H1 (cell line): ENCODE measurements at regions not wholly inside any gene's neighbourhood (a gene's known extent, or its start where the extent isn't known, plus 50 kb on each side); places are given as distances from the start of the nearest gene placed in this dataset.

Source experiments
- CTCF ChIA-PET: fragments of 300-600 bp; sonication (Branson Sonifier 250); formaldehyde crosslinking; loops from one replicate; lab custom pipeline; 2021; ENCODE audit not compliant: partially characterized antibody; lab: Charles Lee
- POLR2A ChIA-PET: fragments of 300-600 bp; sonication (Branson Sonifier 250); formaldehyde crosslinking; loops from one replicate; lab custom pipeline; 2021; ENCODE audit warnings: inconsistent platforms; ENCODE audit not compliant: partially characterized antibody; lab: Charles Lee
- DNase-seq, 2 experiments: peaks; one replicate each; pipeline versions ENCODE4 v3.0.0 to v3.0.0-alpha.2; 2010 to 2022; ENCODE audit warnings: low spot score in 2 of 2, low read depth in 1 of 2, mixed read lengths in 1 of 2
- FAIRE-seq: peaks from 2 replicates; lab custom pipeline; 2011; peaks lifted over from hg19 to GRCh38; lab: Jason Lieb, UNC
- H2AFZ ChIP-seq: 2 replicates; pipeline ENCODE4 v1.8.1; 2012; ENCODE audit warnings: low read length, inconsistent platforms
- H2AK5ac ChIP-seq: 2 replicates; pipeline ENCODE4 v1.6.1; 2013; ENCODE audit warnings: low read depth, low read length
- H2BK120ac ChIP-seq: replicated peaks from 2 replicates; pipeline ENCODE3; 2013; ENCODE audit warnings: low read depth, low read length, inconsistent platforms
- H2BK12ac ChIP-seq: 2 replicates; pipeline ENCODE4 v1.6.1; 2013; ENCODE audit warnings: low read depth, low read length
- H2BK15ac ChIP-seq: 2 replicates; pipeline ENCODE4 v1.6.1; 2013; ENCODE audit warnings: low read length
- H2BK20ac ChIP-seq: 2 replicates; pipeline ENCODE4 v1.6.1; 2013; ENCODE audit warnings: low read length
- H2BK5ac ChIP-seq: 2 replicates; pipeline ENCODE4 v1.6.1; 2013; ENCODE audit warnings: low read depth, low read length
- H3K14ac ChIP-seq: 2 replicates; pipeline ENCODE4 v1.6.1; 2013; ENCODE audit warnings: inconsistent platforms; ENCODE audit not compliant: insufficient read length
- H3K18ac ChIP-seq: 2 replicates; pipeline ENCODE4 v1.6.1; 2013; ENCODE audit warnings: low read length; ENCODE audit errors: extremely low read depth
- H3K23ac ChIP-seq: 2 replicates; pipeline ENCODE4 v1.6.1; 2013; ENCODE audit warnings: inconsistent platforms; ENCODE audit not compliant: insufficient read length
- H3K23me2 ChIP-seq: 2 replicates; pipeline ENCODE4 v1.6.1; 2013; ENCODE audit warnings: low read depth, low read length
- H3K27ac ChIP-seq: 2 replicates; pipeline ENCODE4 v1.6.1; 2011; ENCODE audit warnings: low read depth, low read length, inconsistent platforms
- H3K27me3 ChIP-seq, 4 experiments: replicated peaks in 1 of 4; 1 replicate in 1 of 4; 2 replicates in 3 of 4; pipeline versions ENCODE4 v1.6.1 to v1.8.1; 2011 to 2013; ENCODE audit warnings: low read length in 3 of 4, mild to moderate bottlenecking in 3 of 4, inconsistent platforms in 2 of 4, mixed read lengths in 2 of 4, moderate library complexity in 1 of 4; ENCODE audit not compliant: control insufficient read depth in 3 of 4, insufficient read depth in 3 of 4; ENCODE audit errors: extremely low read depth in 1 of 4
- H3K36me3 ChIP-seq, 4 experiments: 2 replicates each; pipeline versions ENCODE4 v1.6.1 to v1.8.1; 2011 to 2013; ENCODE audit warnings: mild to moderate bottlenecking in 4 of 4, low read length in 3 of 4, moderate library complexity in 2 of 4, control low read depth in 1 of 4, inconsistent platforms in 1 of 4; ENCODE audit not compliant: insufficient read depth in 4 of 4, control insufficient read depth in 2 of 4
- H3K4ac ChIP-seq: replicated peaks from 2 replicates; pipeline ENCODE3; 2013; ENCODE audit warnings: low read length, low read depth, mixed read lengths, inconsistent platforms; ENCODE audit not compliant: insufficient read length
- H3K4me1 ChIP-seq, 4 experiments: replicated peaks in 1 of 4; 1 replicate in 1 of 4; 2 replicates in 3 of 4; pipeline versions ENCODE4 v1.6.1 to v1.8.1; 2011 to 2013; ENCODE audit warnings: low read length in 3 of 4, inconsistent platforms in 2 of 4, mixed read lengths in 1 of 4; ENCODE audit not compliant: insufficient read depth in 4 of 4, control insufficient read depth in 3 of 4
- H3K4me2 ChIP-seq, 2 experiments: 2 replicates each; pipeline versions ENCODE4 v1.6.1 to v1.8.1; 2011 to 2013; ENCODE audit warnings: low read depth in 2 of 2, low read length in 2 of 2, control low read depth in 1 of 2, inconsistent platforms in 1 of 2, mild to moderate bottlenecking in 1 of 2; ENCODE audit not compliant: insufficient read depth in 1 of 2
- H3K4me3 ChIP-seq, 4 experiments: fragments of 200-600, 300-600 bp in 1 of 4; sonication (generic), shearing (Covaris generic), sonication (Bioruptor Twin) in 1 of 4; 2 replicates each; pipeline versions ENCODE4 v1.5.1 to v1.8.1; 2011 to 2016; ENCODE audit warnings: low read length in 4 of 4, low read depth in 3 of 4, control low read depth in 2 of 4, inconsistent platforms in 2 of 4, mild to moderate bottlenecking in 2 of 4, mixed read lengths in 1 of 4, moderate library complexity in 1 of 4; ENCODE audit not compliant: insufficient read depth in 2 of 4; ENCODE audit errors: extremely low read depth in 1 of 4
- H3K56ac ChIP-seq: replicated peaks from 2 replicates; pipeline ENCODE3; 2013; ENCODE audit warnings: low read depth, mild to moderate bottlenecking, mixed read lengths, low read length, inconsistent platforms; ENCODE audit not compliant: insufficient read length
- H3K79me1 ChIP-seq: 2 replicates; pipeline ENCODE4 v1.6.1; 2013; ENCODE audit warnings: low read depth, low read length, control low read depth
- H3K79me2 ChIP-seq, 2 experiments: 2 replicates each; pipeline versions ENCODE4 v1.6.1 to v1.8.1; 2012 to 2013; ENCODE audit warnings: low read length in 2 of 2, mild to moderate bottlenecking in 2 of 2, inconsistent platforms in 1 of 2; ENCODE audit not compliant: insufficient read depth in 2 of 2, control insufficient read depth in 1 of 2
- H3K9ac ChIP-seq, 4 experiments: replicated peaks in 1 of 4; 1 replicate in 1 of 4; 2 replicates in 3 of 4; pipeline versions ENCODE4 v1.6.1 to v1.8.1; 2011 to 2013; ENCODE audit warnings: low read depth in 3 of 4, low read length in 3 of 4, control low read depth in 2 of 4, mild to moderate bottlenecking in 2 of 4, moderate library complexity in 2 of 4, inconsistent platforms in 1 of 4; ENCODE audit errors: extremely low read depth in 1 of 4
- H3K9me3 ChIP-seq, 2 experiments: 2 replicates each; pipeline versions ENCODE4 v1.6.1 to v1.8.1; 2012 to 2013; ENCODE audit warnings: mild to moderate bottlenecking in 2 of 2, moderate library complexity in 2 of 2, control low read depth in 1 of 2, inconsistent platforms in 1 of 2, low read depth in 1 of 2, low read length in 1 of 2, mixed read lengths in 1 of 2; ENCODE audit not compliant: insufficient read depth in 2 of 2
- H4K20me1 ChIP-seq, 2 experiments: replicated peaks in 1 of 2; 2 replicates each; pipeline versions ENCODE3 to v1.8.1; 2011 to 2013; ENCODE audit warnings: inconsistent platforms in 2 of 2, low read length in 2 of 2, mild to moderate bottlenecking in 1 of 2; ENCODE audit not compliant: insufficient read depth in 2 of 2, control insufficient read depth in 1 of 2
- H4K5ac ChIP-seq: 2 replicates; pipeline ENCODE4 v1.6.1; 2013; ENCODE audit warnings: low read length, low read depth, mixed read lengths, inconsistent platforms; ENCODE audit not compliant: insufficient read length
- H4K8ac ChIP-seq: 2 replicates; pipeline ENCODE4 v1.8.0; 2013; ENCODE audit warnings: mild to moderate bottlenecking, moderate library complexity, low read length, inconsistent platforms; ENCODE audit not compliant: insufficient read depth; ENCODE audit errors: extremely low read depth
- H4K91ac ChIP-seq: replicated peaks from 2 replicates; pipeline ENCODE3; 2013; ENCODE audit warnings: low read length, mixed read lengths, inconsistent platforms; ENCODE audit not compliant: insufficient read length
- BACH1 ChIP-seq: IDR thresholded peaks from 2 replicates; pipeline ENCODE4 v1.6.1; 2012; ENCODE audit warnings: low read length, improper control_type of control experiment
- CBX5 ChIP-seq: fragments of 300-800, 300-1000 bp; sonication (generic); IDR thresholded peaks from 2 replicates; pipeline ENCODE4 v1.7.1; 2016; ENCODE audit warnings: antibody characterized with exemption, low read length, low read depth
- CBX8 ChIP-seq: fragments of 300-800, 300-1000 bp; sonication (generic); IDR thresholded peaks from 2 replicates; pipeline ENCODE4 v1.7.1; 2016; ENCODE audit warnings: low read depth, low read length, borderline replicate concordance
- CTCF ChIP-seq, 3 experiments: IDR thresholded peaks; 1 replicate in 2 of 3; 2 replicates in 1 of 3; pipeline versions ENCODE4 v1.5.1 to v1.6.1; 2011; ENCODE audit warnings: low read length in 3 of 3, mild to moderate bottlenecking in 3 of 3, inconsistent platforms in 2 of 3, low read depth in 1 of 3, moderate library complexity in 1 of 3; ENCODE audit not compliant: insufficient read depth in 1 of 3; ENCODE audit errors: control extremely low read depth in 1 of 3
- GTF2F1 ChIP-seq: IDR thresholded peaks from 2 replicates; pipeline ENCODE4 v1.6.1; 2012; ENCODE audit warnings: low read depth, low read length, improper control_type of control experiment, borderline replicate concordance
- NANOG ChIP-seq: IDR thresholded peaks from 2 replicates; pipeline ENCODE4 v1.6.1; 2011; ENCODE audit warnings: low read length, low read depth, mild to moderate bottlenecking, inconsistent platforms; ENCODE audit not compliant: insufficient read depth, poor library complexity, severe bottlenecking
- PHF8 ChIP-seq: fragments of 200-600 bp; sonication (generic); conservative IDR thresholded peaks from 2 replicates; pipeline ENCODE4 v1.7.1; 2012; ENCODE audit warnings: low read depth, mild to moderate bottlenecking, inconsistent platforms, low read length, moderate library complexity
- RFX5 ChIP-seq: IDR thresholded peaks from 2 replicates; pipeline ENCODE4 v1.6.1; 2011; ENCODE audit warnings: low read depth, low read length, improper control_type of control experiment, borderline replicate concordance
- RXRA ChIP-seq: IDR thresholded peaks from 2 replicates; pipeline ENCODE4 v1.6.1; 2011; ENCODE audit warnings: low read depth, mild to moderate bottlenecking, low read length, moderate library complexity; ENCODE audit not compliant: insufficient read depth
- SP2 ChIP-seq: IDR thresholded peaks from 2 replicates; pipeline ENCODE4 v1.6.1; 2012; ENCODE audit warnings: mild to moderate bottlenecking, low read length, inconsistent platforms
- TAF1 ChIP-seq: IDR thresholded peaks from 2 replicates; pipeline ENCODE4 v1.6.1; 2011; ENCODE audit warnings: mild to moderate bottlenecking, low read depth, low read length
- TBP ChIP-seq: IDR thresholded peaks from 2 replicates; pipeline ENCODE4 v1.6.1; 2011; ENCODE audit warnings: low read depth, low read length, improper control_type of control experiment
- YY1 ChIP-seq: IDR thresholded peaks from 2 replicates; pipeline ENCODE4 v1.6.1; 2011; ENCODE audit warnings: low read depth, mild to moderate bottlenecking, low read length
- WGBS, 2 experiments: shearing (Covaris generic) in 1 of 2; methylation state at CpG; one replicate each; pipeline versions ENCODE4 v1.1.6 to v1.1.7; 2013 to 2015; ENCODE audit warnings: low lambda C conversion rate in 2 of 2, mixed read lengths in 2 of 2, inconsistent platforms in 1 of 2, low coverage in 1 of 2, missing lambda C conversion rate in 1 of 2; ENCODE audit not compliant: insufficient replicate concordance in 2 of 2, insufficient coverage in 1 of 2, insufficient read length in 1 of 2; ENCODE audit errors: extremely low coverage in 1 of 2, missing lambda C conversion rate in 1 of 2; 5-methylcytosine and 5-hydroxymethylcytosine counted together

DNA sequence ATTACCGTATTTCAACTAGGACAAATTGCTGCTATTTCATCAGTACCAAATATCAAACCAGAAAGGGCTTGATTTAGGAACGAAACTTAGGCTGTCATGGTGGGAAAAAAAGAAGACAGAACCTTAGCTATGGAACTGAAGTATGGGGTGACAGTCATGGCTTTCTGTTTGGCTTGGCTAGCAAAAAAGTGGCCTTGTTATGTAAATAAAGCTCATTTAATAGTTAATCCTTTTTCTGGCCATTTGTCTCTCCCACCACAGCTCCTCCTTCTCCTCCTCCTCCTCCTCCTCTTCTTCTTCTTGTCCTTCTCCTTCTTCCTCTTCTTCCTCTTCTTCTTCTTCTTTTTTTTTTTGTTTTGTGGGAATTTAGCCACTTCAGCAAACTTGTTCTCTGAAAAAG, 434.7 kb upstream of the NDST4 start:
- Histone ChIP-seq H3K4me2 (no peak overlapping the region), H2BK120ac (no peak overlapping the region), H3K56ac (no peak overlapping the region), H3K27me3 (no peaks in the 10 kb centered on the region), H3K36me3 (no peaks in the 10 kb centered on the region), H2AK5ac (no peak overlapping the region), H3K14ac (no peak overlapping the region), H3K23ac (no peak overlapping the region), H2BK15ac (no peak overlapping the region), H3K18ac (no peak overlapping the region), H2BK20ac (no peak overlapping the region), H4K20me1 (no peaks in the 10 kb centered on the region), H4K91ac (no peak overlapping the region), H3K79me1 (no peaks in the 10 kb centered on the region), H3K4me3 (no peak overlapping the region), H3K79me2 (no peaks in the 10 kb centered on the region), H2BK12ac (no peak overlapping the region), H3K23me2 (no peaks in the 10 kb centered on the region), H3K4ac (no peak overlapping the region), H3K9me3 (no peaks in the 10 kb centered on the region), H4K8ac (no peak overlapping the region), H2BK5ac (no peak overlapping the region), H2AFZ (peak overlapping the region; percentile 43; the same call in 1 of the 2 replicates), H3K4me1 (no peaks in the 10 kb centered on the region; a peak in 1 of 7 replicates), H3K9ac (no peak overlapping the region), H3K27ac (no peak overlapping the region), H4K5ac (no peak overlapping the region)
- FAIRE-seq (no peak), DNase-seq (no peak)
- CTCF ChIA-PET = interaction anchor here (0.6 kb wide), 1 partner anchor 101 kb away, joined by 3 read pairs; no protein-coding TSS in a partner anchor
- POLR2A ChIA-PET = no interaction called here
- 95% methylated on average over 2 of the region's 2 CpGs; no CpG with 5 or more reads in 1 of the 2 experiments for WGBS, 2 experiments
- TF ChIP-seq PHF8 = no peak
- TF ChIP-seq BACH1 = no peak
- no peak for TF ChIP-seq GTF2F1
- no peak for TF ChIP-seq SP2
- no peak for TF ChIP-seq TAF1
- TF ChIP-seq YY1 = no peak
- TF ChIP-seq CBX5 = no peak
- no peak for TF ChIP-seq CBX8
- no peak for TF ChIP-seq CTCF (IDR thresholded peaks at IDR 0.05; ENCODE audit: control extremely low read depth in 1 of 3, insufficient read depth in 1 of 3, low read depth in 1 of 3, low read length in 3 of 3)
- TF ChIP-seq NANOG = no peak
- no peak for TF ChIP-seq RFX5
- no peak for TF ChIP-seq RXRA
- no peak for TF ChIP-seq TBP
